ENCODE measurements at regions not wholly inside any gene's neighbourhood (a gene's known extent, or its start where the extent isn't known, plus 50 kb on each side); places are given as distances from the start of the nearest gene placed in this dataset.

DNA sequence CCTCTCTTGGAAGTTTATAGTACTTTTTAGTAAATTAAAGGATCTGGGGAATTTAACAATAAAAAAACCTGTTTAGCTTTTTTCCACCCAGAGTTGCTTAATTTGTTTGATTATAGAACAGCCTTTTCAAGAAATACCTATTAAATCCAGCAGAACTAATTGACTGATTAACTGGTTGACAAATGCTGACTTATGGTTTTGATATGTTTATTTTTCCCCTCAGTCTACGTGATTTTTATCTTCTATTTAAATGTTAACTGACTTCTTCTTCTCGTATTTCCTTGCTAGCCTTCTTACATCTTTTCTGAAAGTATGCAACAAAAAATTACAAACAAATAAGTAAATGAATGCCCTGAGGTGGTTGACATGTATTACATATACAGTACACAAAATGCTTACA, 302.9 kb upstream of the SPAG17 start:
- Histone ChIP-seq H3K9me3 (ENCODE audit: control insufficient read depth, low read length) (no peaks in the 10 kb centered on the region), H3K36me3 (ENCODE audit: control insufficient read depth, insufficient read depth, low read length) (no peaks in the 10 kb centered on the region)
- TF ChIP-seq CTCF (IDR thresholded peaks at IDR 0.05) = no peak

DNA sequence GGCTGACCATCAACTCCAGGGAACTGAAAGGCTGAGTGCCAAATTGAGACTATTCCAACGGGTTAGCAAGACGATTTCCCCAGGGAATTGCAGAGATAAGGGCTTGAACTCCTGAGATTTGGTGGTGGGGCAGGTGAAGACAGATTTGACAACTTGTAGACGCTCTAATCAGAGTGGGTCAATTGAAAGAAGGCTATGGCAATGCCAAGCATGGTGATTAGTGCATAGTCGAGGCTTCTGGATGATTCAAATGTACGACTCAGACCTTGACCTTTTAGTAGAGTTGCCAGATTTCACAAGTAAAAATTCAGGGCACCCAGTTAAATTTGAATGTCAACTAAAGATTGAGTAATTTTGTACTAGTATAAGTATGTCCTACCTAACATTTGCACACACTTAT, 302.1 kb upstream of the SPAG17 start:
- H3K27me3 ChIP-seq (ENCODE audit: control insufficient read depth, insufficient read depth, low read length) = no peaks in the 10 kb centered on the region
- no peaks in the 10 kb centered on the region for H3K36me3 ChIP-seq (ENCODE audit: control insufficient read depth, insufficient read depth, low read length)
- H3K79me2 ChIP-seq = no peaks in the 10 kb centered on the region
- H3K9ac ChIP-seq = no peak overlapping the region
- TF ChIP-seq CTCF (IDR thresholded peaks at IDR 0.05) = no peak
- H3K27ac ChIP-seq = no peak overlapping the region
- H2AFZ ChIP-seq = no peak overlapping the region
- no peak overlapping the region for H3K4me2 ChIP-seq (ENCODE audit: low read length)
- H3K4me3 ChIP-seq (ENCODE audit: low read depth, low read length) = no peak overlapping the region
- H3K4me1 ChIP-seq = no peaks in the 10 kb centered on the region
- no peaks in the 10 kb centered on the region for H3K9me3 ChIP-seq (ENCODE audit: control insufficient read depth, low read length)

More for the DNA sequence above, 302.9 kb upstream of the SPAG17 start:
- Histone ChIP-seq H3K4me2 (ENCODE audit: low read length) (no peak overlapping the region), H3K4me3 (ENCODE audit: low read depth, low read length) (no peak overlapping the region), H3K27me3 (ENCODE audit: control insufficient read depth, insufficient read depth, low read length) (no peaks in the 10 kb centered on the region), H3K4me1 (no peaks in the 10 kb centered on the region), H3K9ac (no peak overlapping the region), H3K27ac (no peak overlapping the region), H3K79me2 (no peaks in the 10 kb centered on the region), H2AFZ (no peak overlapping the region)

DNA sequence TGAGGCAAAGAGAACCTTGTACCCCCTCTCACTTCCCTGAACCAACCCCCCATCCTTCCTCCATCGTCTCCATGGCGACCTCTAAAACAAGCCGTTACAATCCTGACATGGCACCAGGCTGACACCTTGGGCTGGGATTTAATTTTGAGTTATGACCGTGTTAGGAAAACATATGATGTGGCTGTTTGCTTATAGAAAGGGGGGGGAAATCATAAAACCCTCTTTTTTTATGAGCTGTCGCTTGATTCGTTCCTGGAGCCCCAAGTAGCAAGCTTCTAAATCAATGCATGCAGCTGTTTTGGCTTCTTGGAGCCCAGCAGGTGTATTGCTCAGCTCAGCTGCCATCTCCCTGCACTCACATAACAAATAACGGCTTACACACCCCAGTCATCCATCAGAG, 301.2 kb upstream of the SPAG17 start:
- H2AFZ ChIP-seq = no peak overlapping the region
- H3K4me2 ChIP-seq (ENCODE audit: low read length) = no peak overlapping the region
- no peaks in the 10 kb centered on the region for H3K27me3 ChIP-seq (ENCODE audit: control insufficient read depth, insufficient read depth, low read length)
- H3K4me1 ChIP-seq = no peaks in the 10 kb centered on the region
- no peak overlapping the region for H3K27ac ChIP-seq
- no peak overlapping the region for H3K4me3 ChIP-seq (ENCODE audit: low read depth, low read length)
- H3K9ac ChIP-seq = no peak overlapping the region
- no peaks in the 10 kb centered on the region for H3K79me2 ChIP-seq
- H3K9me3 ChIP-seq (ENCODE audit: control insufficient read depth, low read length) = no peaks in the 10 kb centered on the region
- no peaks in the 10 kb centered on the region for H3K36me3 ChIP-seq (ENCODE audit: control insufficient read depth, insufficient read depth, low read length)
- TF ChIP-seq CTCF (IDR thresholded peaks at IDR 0.05) = no peak

GRCh38 chr1:118485757-118486156, 300.7 kb upstream of the SPAG17 start:
- Histone ChIP-seq H3K9ac (no peak overlapping the region), H3K4me1 (no peaks in the 10 kb centered on the region), H3K36me3 (ENCODE audit: control insufficient read depth, insufficient read depth, low read length) (no peaks in the 10 kb centered on the region), H3K4me2 (ENCODE audit: low read length) (no peak overlapping the region), H3K9me3 (ENCODE audit: control insufficient read depth, low read length) (no peaks in the 10 kb centered on the region), H3K27me3 (ENCODE audit: control insufficient read depth, insufficient read depth, low read length) (no peaks in the 10 kb centered on the region), H3K79me2 (no peaks in the 10 kb centered on the region), H3K4me3 (ENCODE audit: low read depth, low read length) (no peak overlapping the region), H3K27ac (no peak overlapping the region), H2AFZ (no peak overlapping the region)
- no peak for TF ChIP-seq CTCF (IDR thresholded peaks at IDR 0.05)

DNA sequence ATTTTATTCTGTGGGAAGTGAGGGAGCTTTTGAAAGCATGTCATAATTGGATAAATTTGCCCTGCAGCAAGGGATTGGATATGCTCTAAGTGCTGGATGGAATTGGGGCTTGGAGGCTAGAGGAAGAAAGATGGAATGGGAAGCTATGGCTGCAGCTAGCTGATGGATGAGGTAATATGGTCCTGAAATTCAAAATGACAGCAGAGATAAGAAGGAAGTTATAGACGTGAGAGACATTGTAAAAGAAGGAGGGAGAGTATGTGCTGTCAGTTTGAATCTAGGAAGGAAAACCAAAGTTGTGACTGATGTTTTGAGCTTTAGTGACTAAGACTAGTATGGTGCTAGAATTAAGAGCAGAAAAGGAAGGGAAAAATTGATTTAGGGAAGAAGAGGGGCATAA, 299.9 kb upstream of the SPAG17 start:
- Histone ChIP-seq H2AFZ (no peak overlapping the region), H3K27ac (no peak overlapping the region), H3K36me3 (ENCODE audit: control insufficient read depth, insufficient read depth, low read length) (no peaks in the 10 kb centered on the region), H3K4me2 (ENCODE audit: low read length) (no peak overlapping the region), H3K4me1 (no peaks in the 10 kb centered on the region), H3K9ac (no peak overlapping the region), H3K27me3 (ENCODE audit: control insufficient read depth, insufficient read depth, low read length) (no peaks in the 10 kb centered on the region), H3K4me3 (ENCODE audit: low read depth, low read length) (no peak overlapping the region), H3K9me3 (ENCODE audit: control insufficient read depth, low read length) (no peaks in the 10 kb centered on the region), H3K79me2 (no peaks in the 10 kb centered on the region)
- TF ChIP-seq CTCF (IDR thresholded peaks at IDR 0.05) = no peak

Measured in parathyroid adenoma (tissue), 2 donors.